A549 (cell line): ENCODE measurements at regions not wholly inside any gene's neighbourhood (a gene's known extent, or its start where the extent isn't known, plus 50 kb on each side); places are given as distances from the start of the nearest gene placed in this dataset.

Source experiments
- ATAC-seq, 2 experiments: fragments of 200-7000 bp in 1 of 2; fragments of >200 bp in 1 of 2; cut with Nextera tagmentation in 1 of 2; cut with Tn5 transposase in 1 of 2; 3 replicates each; pipeline versions ENCODE4 v1.8.0 to v1.9.1; 2018 to 2020; ENCODE audit warnings: mild to moderate bottlenecking in 1 of 2, moderate library complexity in 1 of 2
- CTCF ChIA-PET: fragments of 300-600 bp; sonication (Branson Sonifier 250); formaldehyde crosslinking; extraction: SDS; loops from one replicate; lab custom pipeline; 2021; ENCODE audit warnings: antibody characterized with exemption, inconsistent platforms; lab: Yijun Ruan, JAX
- POLR2A ChIA-PET: fragments of 350-600 bp; formaldehyde crosslinking; extraction: SDS; loops from one replicate; lab custom pipeline; 2021; ENCODE audit warnings: antibody characterized with exemption, inconsistent platforms; lab: Yijun Ruan, JAX
- DNase-seq, 2 experiments: peaks; one replicate each; pipeline versions ENCODE4 v3.0.0 to v3.0.0-alpha.2; 2011 to 2016; ENCODE audit warnings: low read depth in 1 of 2, low spot score in 1 of 2
- FAIRE-seq: peaks from 2 replicates; lab custom pipeline; 2011; peaks lifted over from hg19 to GRCh38; lab: Jason Lieb, UNC
- H3K27ac ChIP-seq, 2 experiments: fragments of >200 bp; sonication (Bioruptor Twin); formaldehyde crosslinking; 3 replicates each; pipeline ENCODE4 v1.5.1; 2016 to 2017
- H3K4me1 ChIP-seq: fragments of >200 bp; sonication (Bioruptor Twin); formaldehyde crosslinking; 3 replicates; pipeline ENCODE4 v1.6.1; 2016
- H3K4me2 ChIP-seq: fragments of >200 bp; sonication (Bioruptor Twin); formaldehyde crosslinking; 3 replicates; pipeline ENCODE4 v1.6.1; 2016
- H3K4me3 ChIP-seq: fragments of >200 bp; sonication (Bioruptor Twin); formaldehyde crosslinking; 3 replicates; pipeline ENCODE4 v1.5.1; 2016
- H3K9me3 ChIP-seq: fragments of >200 bp; sonication (Bioruptor Twin); formaldehyde crosslinking; 3 replicates; pipeline ENCODE4 v1.6.1; 2016
- ATOH8 ChIP-seq: fragments of 250-450 bp; sonication (Bioruptor Pico); IDR thresholded peaks from 2 replicates; pipeline ENCODE4 v1.5.0; 2020; ENCODE audit warnings: low read depth, mild to moderate bottlenecking, moderate library complexity
- CBX2 ChIP-seq: fragments of 200-600 bp; sonication (generic); IDR thresholded peaks from 2 replicates; pipeline ENCODE4 v1.6.1; 2016; ENCODE audit warnings: low read depth, mild to moderate bottlenecking, borderline replicate concordance
- CBX8 ChIP-seq: fragments of 200-600 bp; sonication (generic); IDR thresholded peaks from 2 replicates; pipeline ENCODE4 v1.6.1; 2016
- CEBPB ChIP-seq, 2 experiments: fragments of >200 bp in 1 of 2; sonication (Bioruptor Twin) in 1 of 2; formaldehyde crosslinking in 1 of 2; IDR thresholded peaks; 2 replicates each; pipeline ENCODE4 v1.6.1; 2012 to 2016
- CHD2 ChIP-seq: fragments of 150-350 bp; IDR thresholded peaks from 2 replicates; pipeline ENCODE4 v1.6.1; 2014; ENCODE audit warnings: low read length; ENCODE audit not compliant: partially characterized antibody
- CHD4 ChIP-seq: fragments of 200-600 bp; sonication (generic); IDR thresholded peaks from 2 replicates; pipeline ENCODE4 v1.6.1; 2016; ENCODE audit warnings: antibody characterized with exemption, mild to moderate bottlenecking, borderline replicate concordance
- EHMT2 ChIP-seq: fragments of 200-600 bp; sonication (generic); IDR thresholded peaks from 2 replicates; pipeline ENCODE4 v1.6.1; 2016; ENCODE audit warnings: antibody characterized with exemption, low read depth, mild to moderate bottlenecking, moderate library complexity
- ELK1 ChIP-seq: fragments of 150-350 bp; IDR thresholded peaks from 2 replicates; pipeline ENCODE4 v1.6.1; 2014; ENCODE audit warnings: low read depth, mild to moderate bottlenecking, low read length
- ESRRA ChIP-seq: fragments of 150-350 bp; IDR thresholded peaks from 2 replicates; pipeline ENCODE4 v1.6.1; 2014; ENCODE audit warnings: mild to moderate bottlenecking, low read length, borderline replicate concordance
- FOSB ChIP-seq: fragments of 250-450 bp; sonication (Bioruptor Pico); IDR thresholded peaks from 2 replicates; pipeline ENCODE4 v1.5.0; 2020; ENCODE audit warnings: mild to moderate bottlenecking, moderate library complexity
- GATA3 ChIP-seq: IDR thresholded peaks from 2 replicates; pipeline ENCODE4 v1.6.1; 2012; ENCODE audit warnings: borderline replicate concordance
- HDAC2 ChIP-seq: fragments of 200-600 bp; sonication (generic); IDR thresholded peaks from 2 replicates; pipeline ENCODE4 v1.6.1; 2016
- HES2 ChIP-seq: fragments of >200 bp; sonication (Bioruptor Twin); formaldehyde crosslinking; IDR thresholded peaks from 2 replicates; pipeline ENCODE4 v1.6.1; 2016
- HEYL ChIP-seq: fragments of 250-450 bp; sonication (Bioruptor Pico); IDR thresholded peaks from 2 replicates; pipeline ENCODE4 v1.8.0; 2021; ENCODE audit warnings: mild to moderate bottlenecking, moderate library complexity
- HOXA7 ChIP-seq: fragments of 250-450 bp; sonication (Bioruptor Pico); IDR thresholded peaks from 2 replicates; pipeline ENCODE4 v1.5.0; 2020; ENCODE audit warnings: mild to moderate bottlenecking, moderate library complexity
- HOXB13 ChIP-seq: fragments of 250-450 bp; sonication (Bioruptor Pico); IDR thresholded peaks from 2 replicates; pipeline ENCODE4 v1.5.0; 2020; ENCODE audit warnings: low read depth, mild to moderate bottlenecking, moderate library complexity
- HOXB5 ChIP-seq: fragments of 250-450 bp; sonication (Bioruptor Pico); IDR thresholded peaks from 2 replicates; pipeline ENCODE4 v1.5.0; 2020; ENCODE audit warnings: mild to moderate bottlenecking, moderate library complexity
- JUNB ChIP-seq: fragments of >200 bp; sonication (Bioruptor Twin); formaldehyde crosslinking; IDR thresholded peaks from 2 replicates; pipeline ENCODE4 v1.6.1; 2016
- KDM5A ChIP-seq: fragments of 200-600 bp; sonication (generic); IDR thresholded peaks from 2 replicates; pipeline ENCODE4 v1.6.1; 2016; ENCODE audit warnings: antibody characterized with exemption, mild to moderate bottlenecking
- MAFK ChIP-seq: fragments of 450-650 bp; IDR thresholded peaks from 2 replicates; pipeline ENCODE4 v1.6.1; 2014; ENCODE audit not compliant: partially characterized antibody
- MAZ ChIP-seq: fragments of 150-350 bp; IDR thresholded peaks from 2 replicates; pipeline ENCODE4 v1.6.1; 2014; ENCODE audit warnings: antibody characterized with exemption, low read depth, low read length, borderline replicate concordance
- NFE2L2 ChIP-seq: fragments of 150-350 bp; conservative IDR thresholded peaks from 2 replicates; pipeline ENCODE4 v1.6.1; 2014; ENCODE audit warnings: low read length
- NR3C1 ChIP-seq: fragments of >200 bp; sonication (Bioruptor Twin); formaldehyde crosslinking; IDR thresholded peaks from 3 replicates; pipeline ENCODE4 v1.6.1; 2017
- RAD21 ChIP-seq, 2 experiments: fragments of >200 bp in 1 of 2; sonication (Bioruptor Twin) in 1 of 2; formaldehyde crosslinking in 1 of 2; IDR thresholded peaks in 1 of 2; conservative IDR thresholded peaks in 1 of 2; 2 replicates in 1 of 2; 3 replicates in 1 of 2; pipeline ENCODE4 v1.6.1; 2012 to 2018; ENCODE audit warnings: inconsistent platforms in 1 of 2
- RCOR1 ChIP-seq: fragments of 150-350 bp; IDR thresholded peaks from 2 replicates; pipeline ENCODE4 v1.6.1; 2014; ENCODE audit warnings: antibody characterized with exemption, low read length, low read depth
- RFX5 ChIP-seq: fragments of 450-650 bp; IDR thresholded peaks from 2 replicates; pipeline ENCODE4 v1.7.1; 2014; ENCODE audit warnings: antibody characterized with exemption, mild to moderate bottlenecking, moderate library complexity
- RNF2 ChIP-seq: fragments of 200-600 bp; sonication (generic); IDR thresholded peaks from 2 replicates; pipeline ENCODE4 v1.6.1; 2016; ENCODE audit warnings: low read depth, mild to moderate bottlenecking, antibody characterized with exemption, moderate library complexity, borderline replicate concordance
- SREBF2 ChIP-seq: fragments of 450-650 bp; IDR thresholded peaks from 2 replicates; pipeline ENCODE4 v1.6.1; 2014; ENCODE audit warnings: mild to moderate bottlenecking, moderate library complexity
- TP53 ChIP-seq: fragments of 250-450 bp; sonication (Bioruptor Pico); IDR thresholded peaks from 2 replicates; pipeline ENCODE4 v1.5.0; 2021; ENCODE audit warnings: mild to moderate bottlenecking, moderate library complexity
- ZNF302 ChIP-seq: fragments of 250-450 bp; sonication (Bioruptor Pico); IDR thresholded peaks from 2 replicates; pipeline ENCODE4 v1.9.0; 2021; ENCODE audit warnings: inconsistent platforms, mild to moderate bottlenecking, moderate library complexity
- ZSCAN20 ChIP-seq: fragments of 250-450 bp; sonication (Bioruptor Pico); IDR thresholded peaks from 2 replicates; pipeline ENCODE4 v1.8.0; 2022; ENCODE audit warnings: mild to moderate bottlenecking, moderate library complexity
- WGBS: methylation state at CpG from one replicate; pipeline ENCODE4 v1.1.6; 2017; ENCODE audit errors: missing lambda C conversion rate; 5-methylcytosine and 5-hydroxymethylcytosine counted together

- no peaks in the 10 kb centered on the region for H3K4me1 ChIP-seq
- no peak for TF ChIP-seq HOXA7
- no peak for TF ChIP-seq RFX5
- no peak for TF ChIP-seq JUNB
- TF ChIP-seq MAFK, result no peak
- TF ChIP-seq MAZ, result no peak
- TF ChIP-seq TP53, result no peak
- TF ChIP-seq HES2, result no peak
- TF ChIP-seq ZNF302, result no peak
- no peak for TF ChIP-seq HDAC2
- TF ChIP-seq ZSCAN20 (CRISPR knock-in tag), result no peak
- TF ChIP-seq RNF2, result no peak
- TF ChIP-seq KDM5A, result no peak
- no peak for TF ChIP-seq EHMT2
- TF ChIP-seq CHD4, result no peak
- no peak for TF ChIP-seq RCOR1
- no peak for TF ChIP-seq NR3C1
- TF ChIP-seq RAD21 (conservative IDR thresholded peaks at IDR 0.05 in 1 of 2, IDR thresholded peaks at IDR 0.05 in 1 of 2), result no peak
- no peak for TF ChIP-seq CBX2
- ATAC-seq (no peak), FAIRE-seq (no peak), DNase-seq (no peak)
- H3K9me3 ChIP-seq, result no peaks in the 10 kb centered on the region
- 82% methylated on average over 4 of the region's 4 CpGs for WGBS
- no peak overlapping the region for H3K4me3 ChIP-seq
- no peak overlapping the region for H3K4me2 ChIP-seq
- ChIA-PET CTCF (no interaction called here), POLR2A (no interaction called here)
- no peak overlapping the region for H3K27ac ChIP-seq
Measured at GRCh38 chr10:63077800-63078199, 55.3 kb upstream of the NRBF2 start.

- POLR2A ChIA-PET, result no interaction called here
- Histone ChIP-seq H3K4me1 (no peaks in the 10 kb centered on the region), H3K4me2 (no peak overlapping the region), H3K9me3 (no peaks in the 10 kb centered on the region), H3K27ac (no peak overlapping the region), H3K4me3 (no peak overlapping the region)
- ATAC-seq, result no peak
- no peak for FAIRE-seq
- DNase-seq, result no peak
- WGBS, result 49% methylated on average over 7 of the region's 11 CpGs
- TF ChIP-seq CBX8, result 0 out of 2 replicates have a peak, but pooled peaks have one; percentile 3
- TF ChIP-seq CBX2, result no peak
- TF ChIP-seq, all 56 proteins: peak for 1
- CTCF ChIA-PET, result interaction anchor here (1.4 kb wide), 1 partner anchor 85 kb away, joined by 3 read pairs; no protein-coding TSS in a partner anchor
Measured at GRCh38 chr10:63072951-63073350, 60.2 kb upstream of the NRBF2 start.

- H3K9me3 ChIP-seq, result no peaks in the 10 kb centered on the region
- H3K4me3 ChIP-seq, result no peak overlapping the region
- ChIA-PET CTCF (no interaction called here), POLR2A (no interaction called here)
- no peak overlapping the region for H3K4me2 ChIP-seq
- H3K4me1 ChIP-seq, result no peaks in the 10 kb centered on the region
- FAIRE-seq (no peak), ATAC-seq (no peak), DNase-seq (no peak)
- no peak overlapping the region for H3K27ac ChIP-seq
- TF ChIP-seq TP53 (no peak), MAFK (no peak), CEBPB (IDR thresholded peaks at IDR 0.05) (no peak), FOSB (CRISPR knock-in tag) (no peak), CBX8 (peak; percentile 88; the same call in 1 of the 2 replicates), GATA3 (no peak)
- 22% methylated on average over 10 of the region's 11 CpGs for WGBS
Measured at GRCh38 chr10:63071145-63071544, 62.0 kb upstream of the NRBF2 start.

- WGBS, result 22% methylated on average over 1 of the region's 1 CpG
- ATAC-seq (no peak), FAIRE-seq (no peak), DNase-seq (no peak)
- TF ChIP-seq CEBPB (IDR thresholded peaks at IDR 0.05) (no peak), RFX5 (no peak), HES2 (no peak), HOXB5 (CRISPR knock-in tag) (no peak), JUNB (no peak), NR3C1 (no peak), ELK1 (no peak), SREBF2 (no peak), MAFK (no peak), NFE2L2 (no peak), ATOH8 (CRISPR knock-in tag) (no peak), ESRRA (no peak), CHD2 (no peak), HOXB13 (CRISPR knock-in tag) (no peak), HEYL (CRISPR knock-in tag) (no peak), RAD21 (conservative IDR thresholded peaks at IDR 0.05 in 1 of 2, IDR thresholded peaks at IDR 0.05 in 1 of 2) (no peak)
- H3K4me2 ChIP-seq, result no peak overlapping the region
- ChIA-PET POLR2A (no interaction called here), CTCF (interaction anchor here (0.6 kb wide), 1 partner anchor 48 kb away, joined by 3 read pairs; no protein-coding TSS in a partner anchor)
- no peaks in the 10 kb centered on the region for H3K4me1 ChIP-seq
- H3K27ac ChIP-seq, result no peak overlapping the region
- no peak overlapping the region for H3K4me3 ChIP-seq
- H3K9me3 ChIP-seq, result 0 out of 3 replicates have a peak, but pooled peaks cover 2% of the 10 kb centered on the region
Measured at GRCh38 chr10:63069318-63069717, 63.8 kb upstream of the NRBF2 start.
